Smooth muscle cell (in vitro differentiated cells): ENCODE measurements at regions not wholly inside any gene's neighbourhood (a gene's known extent, or its start where the extent isn't known, plus 50 kb on each side); places are given as distances from the start of the nearest gene placed in this dataset.

Experiments used
- DNase-seq: peaks from one replicate; lab custom pipeline; 2025; ENCODE audit not compliant: unreplicated experiment; lab: John Stamatoyannopoulos, UW
- H2AFZ ChIP-seq: fragments of 200-600 bp; sonication (generic); 2 replicates; pipeline ENCODE4 v1.6.0; 2016; ENCODE audit warnings: antibody characterized with exemption, low read depth, mild to moderate bottlenecking
- H3F3A ChIP-seq: fragments of 200-600 bp; sonication (generic); 2 replicates; pipeline ENCODE4 v1.6.0; 2017; ENCODE audit warnings: antibody characterized with exemption, low read depth
- H3K27ac ChIP-seq: fragments of 200-600 bp; sonication (generic); 2 replicates; pipeline ENCODE4 v1.5.1; 2016; ENCODE audit warnings: low read depth, mild to moderate bottlenecking
- H3K27me3 ChIP-seq: fragments of 200-600 bp; sonication (generic); 2 replicates; pipeline ENCODE4 v1.6.1; 2016; ENCODE audit warnings: low read depth, mild to moderate bottlenecking
- H3K36me3 ChIP-seq: fragments of 200-600 bp; sonication (generic); 2 replicates; pipeline ENCODE4 v1.5.1; 2016; ENCODE audit warnings: low read depth
- H3K4me1 ChIP-seq: fragments of 200-600 bp; sonication (generic); 2 replicates; pipeline ENCODE4 v1.5.1; 2016; ENCODE audit warnings: low read depth
- H3K4me2 ChIP-seq: fragments of 200-600 bp; sonication (generic); 2 replicates; pipeline ENCODE4 v1.6.0; 2016; ENCODE audit warnings: mild to moderate bottlenecking
- H3K4me3 ChIP-seq: fragments of 200-600 bp; sonication (generic); 2 replicates; pipeline ENCODE4 v1.5.1; 2016; ENCODE audit warnings: mild to moderate bottlenecking
- H3K79me2 ChIP-seq: fragments of 200-600 bp; sonication (generic); 2 replicates; pipeline ENCODE4 v1.6.0; 2016; ENCODE audit warnings: low read depth, mild to moderate bottlenecking
- H3K9ac ChIP-seq: fragments of 200-600 bp; sonication (generic); 2 replicates; pipeline ENCODE4 v1.6.0; 2016; ENCODE audit warnings: low read depth
- H3K9me3 ChIP-seq: fragments of 200-600 bp; sonication (generic); replicated peaks from 2 replicates; pipeline ENCODE4 v1.5.1; 2016; ENCODE audit warnings: low read depth
- H4K20me1 ChIP-seq: fragments of 200-600 bp; sonication (generic); 2 replicates; pipeline ENCODE4 v1.6.0; 2016; ENCODE audit warnings: low read depth
- CTCF ChIP-seq: fragments of 200-600 bp; sonication (generic); IDR thresholded peaks from 2 replicates; pipeline ENCODE4 v1.5.1; 2017; ENCODE audit warnings: borderline replicate concordance, mild to moderate bottlenecking, antibody characterized with exemption; ENCODE audit not compliant: insufficient read depth, poor library complexity, severe bottlenecking
- WGBS: methylation state at CpG from one replicate; pipeline ENCODE4 v1.1.7; 2016; ENCODE audit warnings: low lambda C conversion rate; 5-methylcytosine and 5-hydroxymethylcytosine counted together

GRCh38 chr3:31225923-31226322 is 306.8 kb upstream of the STT3B start:
- H4K20me1 ChIP-seq, result no peaks in the 10 kb centered on the region
- H3K9me3 ChIP-seq, result no peaks in the 10 kb centered on the region
- WGBS, result 91% methylated on average over 3 of the region's 3 CpGs
- H3K4me2 ChIP-seq, result no peak overlapping the region
- H3K79me2 ChIP-seq, result no peaks in the 10 kb centered on the region
- H3F3A ChIP-seq, result no peaks in the 10 kb centered on the region
- H3K27ac ChIP-seq, result no peak overlapping the region
- H3K4me3 ChIP-seq, result no peak overlapping the region
- H3K9ac ChIP-seq, result no peak overlapping the region
- H3K27me3 ChIP-seq, result no peaks in the 10 kb centered on the region
- H2AFZ ChIP-seq, result no peak overlapping the region
- H3K36me3 ChIP-seq, result no peaks in the 10 kb centered on the region
- DNase-seq, result no peak
- H3K4me1 ChIP-seq, result no peaks in the 10 kb centered on the region
- no peak for TF ChIP-seq CTCF

- Histone ChIP-seq H3K27ac (no peak overlapping the region), H3K79me2 (no peaks in the 10 kb centered on the region), H3K4me3 (no peak overlapping the region), H4K20me1 (no peaks in the 10 kb centered on the region), H3F3A (no peaks in the 10 kb centered on the region), H2AFZ (no peak overlapping the region), H3K27me3 (no peaks in the 10 kb centered on the region), H3K36me3 (no peaks in the 10 kb centered on the region), H3K4me2 (no peak overlapping the region), H3K9me3 (no peaks in the 10 kb centered on the region), H3K4me1 (no peaks in the 10 kb centered on the region), H3K9ac (no peak overlapping the region)
- DNase-seq, result no peak
- 87% methylated on average over 3 of the region's 3 CpGs for whole genome bisulfite sequencing
- no peak for TF ChIP-seq CTCF
Measured at GRCh38 chr3:31226346-31226745, 306.4 kb upstream of the STT3B start.

GRCh38 chr3:31227131-31227562 is 305.6 kb upstream of the STT3B start:
- Histone ChIP-seq H3K4me1 (no peaks in the 10 kb centered on the region), H3K4me2 (no peak overlapping the region), H3K9me3 (no peaks in the 10 kb centered on the region), H3K4me3 (no peak overlapping the region), H2AFZ (no peak overlapping the region), H3K27me3 (no peaks in the 10 kb centered on the region), H3K27ac (no peak overlapping the region), H3K9ac (no peak overlapping the region), H4K20me1 (no peaks in the 10 kb centered on the region), H3F3A (no peaks in the 10 kb centered on the region), H3K36me3 (no peaks in the 10 kb centered on the region), H3K79me2 (no peaks in the 10 kb centered on the region)
- no peak for DNase-seq
- 73% methylated on average over 3 of the region's 3 CpGs for WGBS
- no peak for TF ChIP-seq CTCF

- no peak overlapping the region for H2AFZ ChIP-seq
- no peaks in the 10 kb centered on the region for H3F3A ChIP-seq
- no peak for DNase-seq
- H3K36me3 ChIP-seq, result no peaks in the 10 kb centered on the region
- no peak overlapping the region for H3K4me2 ChIP-seq
- 86% methylated on average over 3 of the region's 3 CpGs for WGBS
- no peak overlapping the region for H3K27ac ChIP-seq
- no peak overlapping the region for H3K9ac ChIP-seq
- no peaks in the 10 kb centered on the region for H3K27me3 ChIP-seq
- no peaks in the 10 kb centered on the region for H3K4me1 ChIP-seq
- no peaks in the 10 kb centered on the region for H3K9me3 ChIP-seq
- no peak for TF ChIP-seq CTCF
- no peaks in the 10 kb centered on the region for H4K20me1 ChIP-seq
- no peak overlapping the region for H3K4me3 ChIP-seq
- H3K79me2 ChIP-seq, result no peaks in the 10 kb centered on the region
Measured at GRCh38 chr3:31230425-31231223, 302.1 kb upstream of the STT3B start.
